KMS-11 (cell line): ENCODE measurements at regions not wholly inside any gene's neighbourhood (a gene's known extent, or its start where the extent isn't known, plus 50 kb on each side); places are given as distances from the start of the nearest gene placed in this dataset.

Experiments used
- H2AFZ ChIP-seq: fragments of 200-600 bp; sonication (generic); 2 replicates; pipeline ENCODE4 v1.6.1; 2016; ENCODE audit warnings: antibody characterized with exemption, mixed run types, low read depth
- H3K27ac ChIP-seq: fragments of 200-600 bp; sonication (generic); 2 replicates; pipeline ENCODE4 v1.6.1; 2016; ENCODE audit warnings: mild to moderate bottlenecking, mixed run types
- H3K27me3 ChIP-seq: fragments of 200-600 bp; sonication (generic); 2 replicates; pipeline ENCODE4 v1.6.1; 2017; ENCODE audit warnings: mild to moderate bottlenecking, low read depth, mixed run types, moderate library complexity; ENCODE audit not compliant: insufficient read depth
- H3K36me3 ChIP-seq: fragments of 200-600 bp; sonication (generic); 2 replicates; pipeline ENCODE4 v1.6.1; 2017; ENCODE audit warnings: mild to moderate bottlenecking, mixed run types; ENCODE audit not compliant: insufficient read depth
- H3K4me1 ChIP-seq: fragments of 200-600 bp; sonication (generic); 2 replicates; pipeline ENCODE4 v1.6.1; 2016; ENCODE audit warnings: mild to moderate bottlenecking, low read depth, mixed run types; ENCODE audit not compliant: poor library complexity, severe bottlenecking
- H3K4me2 ChIP-seq: fragments of 200-600 bp; sonication (generic); 2 replicates; pipeline ENCODE4 v1.7.0; 2016; ENCODE audit warnings: mild to moderate bottlenecking, mixed run types
- H3K4me3 ChIP-seq: fragments of 200-600 bp; sonication (generic); IDR thresholded peaks from 2 replicates; pipeline ENCODE4 v1.6.1; 2017; ENCODE audit warnings: low read depth, low read length, mixed read lengths; ENCODE audit not compliant: insufficient read depth
- H3K79me2 ChIP-seq: fragments of 200-600 bp; sonication (generic); 2 replicates; pipeline ENCODE4 v1.6.1; 2016; ENCODE audit warnings: low read depth, mixed run types; ENCODE audit not compliant: insufficient read depth
- H3K9ac ChIP-seq: fragments of 200-600 bp; sonication (generic); 2 replicates; pipeline ENCODE4 v1.6.1; 2016; ENCODE audit warnings: mild to moderate bottlenecking, mixed run types
- H4K20me1 ChIP-seq: fragments of 200-600 bp; sonication (generic); 2 replicates; pipeline ENCODE4 v1.6.1; 2016; ENCODE audit warnings: mild to moderate bottlenecking, mixed run types; ENCODE audit not compliant: insufficient read depth
- CTCF ChIP-seq: fragments of 200-600 bp; sonication (generic); conservative IDR thresholded peaks from 2 replicates; pipeline ENCODE4 v1.6.1; 2017; ENCODE audit warnings: low read depth, mild to moderate bottlenecking, antibody characterized with exemption, low read length, moderate library complexity, mixed read lengths

- Histone ChIP-seq H3K9ac (no peak overlapping the region), H3K4me3 (no peak overlapping the region), H3K36me3 (no peaks in the 10 kb centered on the region), H3K79me2 (no peaks in the 10 kb centered on the region), H3K27ac (no peak overlapping the region), H2AFZ (no peak overlapping the region), H3K27me3 (no peaks in the 10 kb centered on the region), H4K20me1 (no peaks in the 10 kb centered on the region), H3K4me1 (no peaks in the 10 kb centered on the region), H3K4me2 (no peak overlapping the region)
- TF ChIP-seq CTCF: no peak
These were observed 284.8 kb downstream of the C7orf25 start for GRCh38 chr7:42627101-42627500.

- no peak overlapping the region for H3K4me3 ChIP-seq
- H3K36me3 ChIP-seq: no peaks in the 10 kb centered on the region
- no peaks in the 10 kb centered on the region for H3K79me2 ChIP-seq
- no peak overlapping the region for H3K4me2 ChIP-seq
- no peaks in the 10 kb centered on the region for H3K4me1 ChIP-seq
- H3K27me3 ChIP-seq: no peaks in the 10 kb centered on the region
- no peak overlapping the region for H2AFZ ChIP-seq
- no peak overlapping the region for H3K27ac ChIP-seq
- H3K9ac ChIP-seq: no peak overlapping the region
- no peak for TF ChIP-seq CTCF
- H4K20me1 ChIP-seq: no peaks in the 10 kb centered on the region
These were observed 286.4 kb downstream of the C7orf25 start for GRCh38 chr7:42625421-42625820.

GRCh38 chr7:42624471-42624870, 287.4 kb downstream of the C7orf25 start:
- H3K4me1 ChIP-seq: no peaks in the 10 kb centered on the region
- no peak overlapping the region for H3K27ac ChIP-seq
- H3K4me3 ChIP-seq: no peak overlapping the region
- H3K9ac ChIP-seq: no peak overlapping the region
- no peak overlapping the region for H2AFZ ChIP-seq
- no peaks in the 10 kb centered on the region for H3K36me3 ChIP-seq
- no peaks in the 10 kb centered on the region for H4K20me1 ChIP-seq
- no peak overlapping the region for H3K4me2 ChIP-seq
- no peak for TF ChIP-seq CTCF
- H3K79me2 ChIP-seq: no peaks in the 10 kb centered on the region
- no peaks in the 10 kb centered on the region for H3K27me3 ChIP-seq

GRCh38 chr7:42621543-42622219, 290.2 kb downstream of the C7orf25 start:
- no peak for TF ChIP-seq CTCF
- no peak overlapping the region for H2AFZ ChIP-seq
- no peaks in the 10 kb centered on the region for H3K79me2 ChIP-seq
- H3K4me2 ChIP-seq: no peak overlapping the region
- H3K9ac ChIP-seq: no peak overlapping the region
- H3K27ac ChIP-seq: no peak overlapping the region
- no peaks in the 10 kb centered on the region for H3K27me3 ChIP-seq
- H3K4me3 ChIP-seq: no peak overlapping the region
- H3K4me1 ChIP-seq: no peaks in the 10 kb centered on the region
- H3K36me3 ChIP-seq: no peaks in the 10 kb centered on the region
- no peaks in the 10 kb centered on the region for H4K20me1 ChIP-seq
